Adrenal gland (tissue), 5 donors: ENCODE measurements at regions not wholly inside any gene's neighbourhood (a gene's known extent, or its start where the extent isn't known, plus 50 kb on each side); places are given as distances from the start of the nearest gene placed in this dataset.

ENCODE experiments used
- CTCF ChIP-seq, 6 experiments: fragments of 450-650 bp in 4 of 6; fragments of 200-600 bp in 2 of 6; sonication (generic) in 1 of 6; IDR thresholded peaks; 1 replicate in 5 of 6; 2 replicates in 1 of 6; pipeline versions ENCODE4 v1.5.1 to v1.8.0; 2016 to 2021; ENCODE audit warnings: antibody characterized with exemption in 6 of 6, mild to moderate bottlenecking in 2 of 6, moderate library complexity in 1 of 6
- POLR2A ChIP-seq, 2 donors: fragments of 450-650 bp; IDR thresholded peaks; one replicate each; pipeline ENCODE4 v1.6.1; 2017; ENCODE audit warnings: antibody characterized with exemption in 2 of 2, mild to moderate bottlenecking in 2 of 2, moderate library complexity in 1 of 2
- donor health status: DM: no; HTN: no; CAD: no.

- TF ChIP-seq POLR2A (IDR thresholded peaks at IDR 0.05), result no peak
- TF ChIP-seq CTCF (IDR thresholded peaks at IDR 0.05), result no peak
These were observed 75.9 kb downstream of the BMP4 start for GRCh38 chr14:53880761-53881160.
